IgD-negative memory B cell (primary cell): ENCODE measurements at regions not wholly inside any gene's neighbourhood (a gene's known extent, or its start where the extent isn't known, plus 50 kb on each side); places are given as distances from the start of the nearest gene placed in this dataset.

ENCODE experiments used
- H3K27ac Mint-ChIP-seq, 3 donors: one replicate each; pipeline ENCODE4 v1.8.0; 2020 to 2022; ENCODE audit warnings: mild to moderate bottlenecking in 3 of 3, mixed read lengths in 3 of 3, moderate library complexity in 1 of 3
- H3K27me3 Mint-ChIP-seq: one replicate; pipeline ENCODE4 v1.8.0; 2021; ENCODE audit warnings: mixed read lengths
- H3K36me3 Mint-ChIP-seq: one replicate; pipeline ENCODE4 v1.8.0; 2020; ENCODE audit warnings: mild to moderate bottlenecking, mixed read lengths
- H3K4me1 Mint-ChIP-seq, 3 donors: one replicate each; pipeline ENCODE4 v1.8.0; 2020 to 2022; ENCODE audit warnings: mixed read lengths in 3 of 3, mild to moderate bottlenecking in 1 of 3
- H3K4me3 Mint-ChIP-seq, 4 donors: one replicate each; pipeline ENCODE4 v1.8.0; 2020 to 2022; ENCODE audit warnings: mild to moderate bottlenecking in 4 of 4, mixed read lengths in 4 of 4, moderate library complexity in 3 of 4
- H3K9me3 Mint-ChIP-seq, 3 donors: one replicate each; pipeline ENCODE4 v1.8.0; 2020 to 2021; ENCODE audit warnings: mixed read lengths in 3 of 3, mild to moderate bottlenecking in 1 of 3

DNA sequence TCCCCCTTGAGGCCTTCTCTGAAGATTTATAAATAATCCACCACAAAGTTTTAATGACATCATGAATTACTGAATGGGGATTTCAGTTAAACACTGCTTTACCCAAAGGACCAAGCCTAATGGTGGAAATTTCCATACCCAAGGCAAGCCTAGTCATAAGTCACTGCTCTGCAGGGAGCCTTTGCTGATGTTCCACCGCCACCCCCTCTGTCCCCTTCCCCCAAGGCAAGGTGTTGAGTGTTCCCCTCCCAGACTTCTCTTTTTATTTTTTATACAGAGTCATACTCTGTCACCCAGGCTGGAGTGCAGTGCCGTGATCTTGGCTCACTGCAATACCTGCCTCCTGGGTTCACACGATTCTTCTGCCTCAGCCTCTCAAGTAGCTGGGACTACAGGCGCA is 76.4 kb upstream of the FUNDC1 start:
- H3K36me3 Mint-ChIP-seq = peaks cover 2% of the 10 kb centered on the region
- peaks cover 0 to 2% (median 0%) of the 10 kb centered on the region in 3 donors for H3K9me3 Mint-ChIP-seq
- peaks cover 1% of the 10 kb centered on the region for H3K27me3 Mint-ChIP-seq
- H3K4me3 Mint-ChIP-seq = no peak overlapping the region
- H3K4me1 Mint-ChIP-seq = peaks cover 0 to 1% (median 0%) of the 10 kb centered on the region in 3 donors
- no peak overlapping the region for H3K27ac Mint-ChIP-seq

DNA sequence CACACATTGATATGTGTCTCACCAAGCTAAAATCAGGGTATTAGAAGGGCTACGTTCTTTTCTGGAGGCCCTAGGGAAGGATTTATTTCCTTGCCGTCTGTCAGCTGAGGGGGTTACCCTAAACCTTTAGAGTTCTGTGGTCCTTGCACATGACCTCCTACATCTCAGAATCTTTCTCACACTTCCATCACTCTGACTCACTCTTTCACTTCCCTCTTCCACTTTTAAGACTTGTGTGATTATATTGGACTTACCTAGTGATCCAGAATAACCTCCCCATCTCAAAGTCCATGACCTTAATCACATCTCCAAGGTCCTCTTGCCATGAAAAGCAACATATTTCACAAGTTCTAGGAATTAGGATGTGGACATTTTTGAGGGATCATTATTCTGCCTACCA is 53.6 kb upstream of the FUNDC1 start:
- peaks cover 2% of the 10 kb centered on the region for H3K36me3 Mint-ChIP-seq
- H3K9me3 Mint-ChIP-seq = peaks cover 0 to 4% (median 2%) of the 10 kb centered on the region in 3 donors
- H3K4me1 Mint-ChIP-seq = no peaks in the 10 kb centered on the region
- H3K4me3 Mint-ChIP-seq = no peak overlapping the region
- H3K27ac Mint-ChIP-seq = peak overlapping the region in 1 of 3 donors; percentile 3
- H3K27me3 Mint-ChIP-seq = no peaks in the 10 kb centered on the region
